CD14-positive monocyte (primary cell): ENCODE measurements at regions not wholly inside any gene's neighbourhood (a gene's known extent, or its start where the extent isn't known, plus 50 kb on each side); places are given as distances from the start of the nearest gene placed in this dataset.
"Not testable (repeated sequence)": the region's sequence is repeated elsewhere in the genome, so short reads cannot be mapped to it uniquely, and the experiment has no call there.

Experiments
- DNase-seq, 3 donors: peaks; one replicate each; pipeline ENCODE4 v3.0.0-alpha.2; 2011 to 2022
- H2AFZ ChIP-seq: 2 replicates; pipeline ENCODE4 v1.6.0; 2012; ENCODE audit warnings: mild to moderate bottlenecking, low read depth, low read length, inconsistent platforms; ENCODE audit not compliant: insufficient read depth, poor library complexity, severe bottlenecking
- H3K27ac ChIP-seq, 2 donors: 1 replicate in 1 of 2; 2 replicates in 1 of 2; pipeline ENCODE4 v1.5.1; 2012 to 2013; ENCODE audit warnings: low read length in 2 of 2, control low read depth in 1 of 2, inconsistent platforms in 1 of 2, low read depth in 1 of 2, mild to moderate bottlenecking in 1 of 2
- H3K27me3 ChIP-seq, 2 donors: one replicate each; pipeline versions ENCODE4 v1.6.0 to v1.6.1; 2011 to 2013; ENCODE audit warnings: low read length in 2 of 2; ENCODE audit not compliant: control insufficient read depth in 2 of 2, insufficient read depth in 2 of 2
- H3K36me3 ChIP-seq, 2 donors: replicated peaks in 1 of 2; 1 replicate in 1 of 2; 2 replicates in 1 of 2; pipeline versions ENCODE4 v1.5.1 to v1.6.1; 2012 to 2013; ENCODE audit warnings: low read length in 2 of 2, control low read depth in 1 of 2, inconsistent platforms in 1 of 2, mild to moderate bottlenecking in 1 of 2; ENCODE audit not compliant: insufficient read depth in 2 of 2, control insufficient read depth in 1 of 2
- H3K4me1 ChIP-seq, 2 donors: 1 replicate in 1 of 2; 2 replicates in 1 of 2; pipeline versions ENCODE4 v1.5.1 to v1.6.1; 2012 to 2013; ENCODE audit warnings: low read length in 2 of 2, control low read depth in 1 of 2, inconsistent platforms in 1 of 2, mild to moderate bottlenecking in 1 of 2, moderate library complexity in 1 of 2; ENCODE audit not compliant: insufficient read depth in 2 of 2, control insufficient read depth in 1 of 2
- H3K4me2 ChIP-seq: replicated peaks from 2 replicates; pipeline ENCODE3; 2012; ENCODE audit warnings: low read length, moderate library complexity, mild to moderate bottlenecking; ENCODE audit not compliant: poor library complexity, severe bottlenecking; ENCODE audit errors: extremely low read depth
- H3K4me3 ChIP-seq, 3 experiments: fragments of 200-600 bp in 1 of 3; sonication (generic) in 1 of 3; replicated peaks in 1 of 3; 1 replicate in 2 of 3; 2 replicates in 1 of 3; pipeline ENCODE4 v1.5.1; 2011 to 2013; ENCODE audit warnings: low read length in 3 of 3, mild to moderate bottlenecking in 3 of 3, control low read depth in 2 of 3, low read depth in 2 of 3, inconsistent platforms in 1 of 3, moderate library complexity in 1 of 3
- H3K79me2 ChIP-seq: 2 replicates; pipeline ENCODE4 v1.6.0; 2012; ENCODE audit warnings: mild to moderate bottlenecking, control low read depth, inconsistent platforms, low read length, moderate library complexity; ENCODE audit not compliant: insufficient read depth
- H3K9ac ChIP-seq: 2 replicates; pipeline ENCODE4 v1.6.0; 2017; ENCODE audit warnings: low read length, mild to moderate bottlenecking; ENCODE audit not compliant: insufficient read depth, poor library complexity, severe bottlenecking
- H3K9me3 ChIP-seq, 2 donors: replicated peaks in 1 of 2; 1 replicate in 1 of 2; 2 replicates in 1 of 2; pipeline versions ENCODE4 v1.5.1 to v1.6.1; 2012 to 2013; ENCODE audit warnings: low read length in 2 of 2, control low read depth in 1 of 2; ENCODE audit not compliant: control insufficient read depth in 1 of 2, insufficient read depth in 1 of 2
- H4K20me1 ChIP-seq: 2 replicates; pipeline ENCODE4 v1.6.0; 2012; ENCODE audit warnings: mild to moderate bottlenecking, low read length, control low read depth, moderate library complexity; ENCODE audit not compliant: insufficient read depth
- H3K27ac Mint-ChIP-seq, 7 donors: one replicate each; pipeline ENCODE4 v1.8.0; 2020; ENCODE audit warnings: mild to moderate bottlenecking in 7 of 7, mixed read lengths in 7 of 7, moderate library complexity in 6 of 7, inconsistent platforms in 2 of 7
- H3K27me3 Mint-ChIP-seq, 3 donors: one replicate each; pipeline ENCODE4 v1.8.0; 2021 to 2022; ENCODE audit warnings: low read depth in 3 of 3, mild to moderate bottlenecking in 3 of 3, mixed read lengths in 3 of 3, moderate library complexity in 3 of 3, inconsistent platforms in 1 of 3
- H3K36me3 Mint-ChIP-seq, 2 donors: one replicate each; pipeline ENCODE4 v1.8.0; 2020; ENCODE audit warnings: mixed read lengths in 2 of 2, inconsistent platforms in 1 of 2, mild to moderate bottlenecking in 1 of 2
- H3K4me1 Mint-ChIP-seq: one replicate; pipeline ENCODE4 v1.8.0; 2020; ENCODE audit warnings: mild to moderate bottlenecking, mixed read lengths
- H3K4me3 Mint-ChIP-seq, 2 donors: one replicate each; pipeline ENCODE4 v1.8.0; 2020; ENCODE audit warnings: mild to moderate bottlenecking in 2 of 2, mixed read lengths in 2 of 2, moderate library complexity in 1 of 2
- H3K9me3 Mint-ChIP-seq, 7 donors: one replicate each; pipeline ENCODE4 v1.8.0; 2020 to 2022; ENCODE audit warnings: mixed read lengths in 7 of 7, mild to moderate bottlenecking in 6 of 7, moderate library complexity in 6 of 7, inconsistent platforms in 2 of 7
- CTCF ChIP-seq: fragments of 200-600 bp; IDR thresholded peaks from one replicate; pipeline ENCODE4 v1.8.0; 2022; ENCODE audit warnings: antibody characterized with exemption, mild to moderate bottlenecking
- WGBS: methylation state at CpG from one replicate; pipeline ENCODE4 v1.1.5; 2013; ENCODE audit warnings: missing lambda C conversion rate; ENCODE audit not compliant: insufficient coverage; 5-methylcytosine and 5-hydroxymethylcytosine counted together
- intact Hi-C, 2 donors: fragments of 100-400 bp; cut with micrococcal nuclease; formaldehyde crosslinking; loops; one replicate each; pipeline versions ENCODE4 v1.15.0 to v1.15.1; 2023

- Histone ChIP-seq H3K4me3 (peak overlapping the region in 1 of 3 experiments; percentile 49), H3K79me2 (no peaks in the 10 kb centered on the region), H3K36me3 (no peaks in the 10 kb centered on the region), H3K9ac (peak overlapping the region; percentile 24), H3K4me1 (peaks cover 30 to 34% of the 10 kb centered on the region in 2 donors), H3K9me3 (peaks cover 0 to 3% of the 10 kb centered on the region in 2 donors), H2AFZ (peak overlapping the region; percentile 66), H3K27me3 (no peaks in the 10 kb centered on the region), H3K27ac (peak overlapping the region in 1 of 2 donors; percentile 75), H4K20me1 (no peaks in the 10 kb centered on the region), H3K4me2 (peak overlapping the region; percentile 66)
- H3K27ac Mint-ChIP-seq = peak overlapping the region; percentile 76 to 91 (median 85)
- peaks cover 36% of the 10 kb centered on the region for H3K4me1 Mint-ChIP-seq
- peaks cover 0 to 10% (median 6%) of the 10 kb centered on the region in 7 donors for H3K9me3 Mint-ChIP-seq
- peaks cover 7 to 11% (median 10%) of the 10 kb centered on the region in 3 donors for H3K27me3 Mint-ChIP-seq
- WGBS = 0% methylated on average over 7 of the region's 10 CpGs
- intact Hi-C loops = no loop called here
- no peak for TF ChIP-seq CTCF
- peaks cover 0 to 2% of the 10 kb centered on the region in 2 donors for H3K36me3 Mint-ChIP-seq
- H3K4me3 Mint-ChIP-seq = peak overlapping the region; percentile 52 to 89
- peak in 2 of 3 donors; percentile 42 to 43 for DNase-seq
Measured at GRCh38 chr1:8120693-8121260, 94.7 kb upstream of the ERRFI1 start.

- H3K4me3 ChIP-seq, H3K4me2 ChIP-seq, H3K27ac Mint-ChIP-seq, H2AFZ ChIP-seq, H3K36me3 Mint-ChIP-seq, H3K27ac ChIP-seq, H3K9me3 ChIP-seq, H4K20me1 ChIP-seq, H3K4me3 Mint-ChIP-seq, H3K36me3 ChIP-seq, H3K27me3 ChIP-seq, H3K9me3 Mint-ChIP-seq, H3K79me2 ChIP-seq, H3K9ac ChIP-seq, intact Hi-C loops, DNase-seq: not testable (repeated sequence)
- WGBS = no CpG with 5 or more reads among the region's 6 CpGs
- Mint-ChIP-seq H3K27me3 (peaks cover 7 to 11% (median 10%) of the 10 kb centered on the region in 3 donors), H3K4me1 (peaks cover 34% of the 10 kb centered on the region)
- H3K4me1 ChIP-seq = peaks cover 30 to 36% of the 10 kb centered on the region in 2 donors
Measured at GRCh38 chr1:8118736-8119135, 92.6 kb upstream of the ERRFI1 start.
